MG63 (cell line): ENCODE measurements at regions not wholly inside any gene's neighbourhood (a gene's known extent, or its start where the extent isn't known, plus 50 kb on each side); places are given as distances from the start of the nearest gene placed in this dataset.

Experiments
- DNase-seq: peaks from one replicate; pipeline ENCODE4 v3.0.0-alpha.2; 2020
- H3K27me3 ChIP-seq: fragments of 250-450 bp; sonication (Bioruptor Pico); 2 replicates; pipeline ENCODE4 v1.5.1; 2020; ENCODE audit warnings: mild to moderate bottlenecking, moderate library complexity
- H3K36me3 ChIP-seq: fragments of 250-450 bp; sonication (Bioruptor Pico); 2 replicates; pipeline ENCODE4 v1.5.1; 2020; ENCODE audit warnings: mild to moderate bottlenecking, moderate library complexity
- H3K4me3 ChIP-seq: fragments of 250-450 bp; sonication (Bioruptor Pico); 2 replicates; pipeline ENCODE4 v1.5.1; 2020; ENCODE audit warnings: mild to moderate bottlenecking, moderate library complexity
- H3K9me3 ChIP-seq: fragments of 250-450 bp; sonication (Bioruptor Pico); 2 replicates; pipeline ENCODE4 v1.5.1; 2020; ENCODE audit warnings: mild to moderate bottlenecking, moderate library complexity

- Histone ChIP-seq H3K36me3 (no peaks in the 10 kb centered on the region), H3K27me3 (peaks cover 7% of the 10 kb centered on the region), H3K9me3 (no peaks in the 10 kb centered on the region), H3K4me3 (no peak overlapping the region)
- DNase-seq, result no peak
These were observed 274.0 kb downstream of the BRD1 start for GRCh38 chr22:49553518-49554295.

- no peak for DNase-seq
- Histone ChIP-seq H3K27me3 (peaks cover 3% of the 10 kb centered on the region), H3K36me3 (no peaks in the 10 kb centered on the region), H3K4me3 (no peak overlapping the region), H3K9me3 (no peaks in the 10 kb centered on the region)
These were observed 274.6 kb downstream of the BRD1 start for GRCh38 chr22:49553076-49553475.

- Histone ChIP-seq H3K27me3 (no peaks in the 10 kb centered on the region; the same call in none of the 2 replicates), H3K9me3 (no peaks in the 10 kb centered on the region), H3K36me3 (no peaks in the 10 kb centered on the region), H3K4me3 (no peak overlapping the region)
- no peak for DNase-seq
These were observed 275.6 kb downstream of the BRD1 start for GRCh38 chr22:49551897-49552614.

GRCh38 chr22:49551446-49551845 is 276.2 kb downstream of the BRD1 start:
- H3K36me3 ChIP-seq, result no peaks in the 10 kb centered on the region
- no peak for DNase-seq
- H3K27me3 ChIP-seq, result no peaks in the 10 kb centered on the region; the same call in 1 of the 2 replicates
- H3K4me3 ChIP-seq, result no peak overlapping the region
- H3K9me3 ChIP-seq, result no peaks in the 10 kb centered on the region

- H3K9me3 ChIP-seq, result no peaks in the 10 kb centered on the region
- H3K36me3 ChIP-seq, result no peaks in the 10 kb centered on the region
- H3K27me3 ChIP-seq, result no peaks in the 10 kb centered on the region
- DNase-seq, result no peak
- H3K4me3 ChIP-seq, result no peak overlapping the region
These were observed 276.8 kb downstream of the BRD1 start for GRCh38 chr22:49550766-49551362.

GRCh38 chr22:49550141-49550430 is 277.6 kb downstream of the BRD1 start:
- no peaks in the 10 kb centered on the region for H3K36me3 ChIP-seq
- H3K27me3 ChIP-seq, result no peaks in the 10 kb centered on the region
- H3K9me3 ChIP-seq, result no peaks in the 10 kb centered on the region
- no peak overlapping the region for H3K4me3 ChIP-seq
- no peak for DNase-seq

- H3K9me3 ChIP-seq, result no peaks in the 10 kb centered on the region
- no peaks in the 10 kb centered on the region for H3K36me3 ChIP-seq
These were observed 278.2 kb downstream of the BRD1 start for GRCh38 chr22:49549256-49550140.

GRCh38 chr22:49548356-49549202 is 279.1 kb downstream of the BRD1 start:
- Histone ChIP-seq H3K9me3 (no peaks in the 10 kb centered on the region), H3K36me3 (no peaks in the 10 kb centered on the region), H3K4me3 (no peak overlapping the region), H3K27me3 (no peaks in the 10 kb centered on the region)
- DNase-seq, result no peak

More at GRCh38 chr22:49549256-49550140, 278.2 kb downstream of the BRD1 start:
- Histone ChIP-seq H3K4me3 (no peak overlapping the region), H3K27me3 (no peaks in the 10 kb centered on the region)
- no peak for DNase-seq

- no peaks in the 10 kb centered on the region for H3K27me3 ChIP-seq
- no peak overlapping the region for H3K4me3 ChIP-seq
- no peaks in the 10 kb centered on the region for H3K36me3 ChIP-seq
- DNase-seq, result no peak
- no peaks in the 10 kb centered on the region for H3K9me3 ChIP-seq
These were observed 279.9 kb downstream of the BRD1 start for GRCh38 chr22:49547751-49548239.

- DNase-seq, result no peak
- Histone ChIP-seq H3K27me3 (no peaks in the 10 kb centered on the region), H3K9me3 (no peaks in the 10 kb centered on the region), H3K36me3 (no peaks in the 10 kb centered on the region), H3K4me3 (no peak overlapping the region)
These were observed 280.7 kb downstream of the BRD1 start for GRCh38 chr22:49546811-49547585.

- no peak for DNase-seq
- no peak overlapping the region for H3K4me3 ChIP-seq
- H3K27me3 ChIP-seq, result no peaks in the 10 kb centered on the region
- no peaks in the 10 kb centered on the region for H3K36me3 ChIP-seq
- no peaks in the 10 kb centered on the region for H3K9me3 ChIP-seq
These were observed 282.1 kb downstream of the BRD1 start for GRCh38 chr22:49545606-49546005.

- DNase-seq, result no peak
- H3K36me3 ChIP-seq, result no peaks in the 10 kb centered on the region
- no peak overlapping the region for H3K4me3 ChIP-seq
- H3K9me3 ChIP-seq, result no peaks in the 10 kb centered on the region
- no peaks in the 10 kb centered on the region for H3K27me3 ChIP-seq
These were observed 283.4 kb downstream of the BRD1 start for GRCh38 chr22:49544286-49544685.

GRCh38 chr22:49543876-49544275 is 283.8 kb downstream of the BRD1 start:
- Histone ChIP-seq H3K36me3 (no peaks in the 10 kb centered on the region), H3K27me3 (no peaks in the 10 kb centered on the region), H3K9me3 (no peaks in the 10 kb centered on the region), H3K4me3 (no peak overlapping the region)
- no peak for DNase-seq

- Histone ChIP-seq H3K9me3 (no peaks in the 10 kb centered on the region), H3K27me3 (no peaks in the 10 kb centered on the region), H3K36me3 (no peaks in the 10 kb centered on the region), H3K4me3 (no peak overlapping the region)
- DNase-seq, result no peak
These were observed 285.9 kb downstream of the BRD1 start for GRCh38 chr22:49541693-49542230.
